ENCODE measurements at regions not wholly inside any gene's neighbourhood (a gene's known extent, or its start where the extent isn't known, plus 50 kb on each side); places are given as distances from the start of the nearest gene placed in this dataset.

DNA sequence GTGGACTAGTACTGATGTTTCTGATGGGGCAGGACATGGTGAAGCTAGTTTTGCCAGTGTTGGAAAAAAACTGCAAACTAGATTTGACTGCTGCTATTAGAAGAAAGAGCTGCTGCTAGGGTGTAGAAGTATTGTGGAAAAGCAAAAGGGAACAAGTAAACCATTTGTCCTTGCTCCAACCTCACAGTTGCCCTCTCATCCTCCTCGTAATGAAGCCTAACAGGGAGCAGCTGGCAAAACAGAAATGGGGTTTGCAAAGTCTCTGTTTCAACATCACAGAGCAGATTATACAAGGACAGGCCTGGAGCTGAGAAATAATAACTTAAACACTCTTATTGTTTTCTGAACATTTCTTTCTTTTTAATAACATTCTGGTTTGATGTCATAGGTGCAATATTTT is 346.2 kb downstream of the MAGEB5 start:
- Histone ChIP-seq H3K9me2 (ENCODE audit: insufficient read depth) (no peaks in the 10 kb centered on the region), H3F3A (replicated peaks; ENCODE audit: low read depth) (no peaks in the 10 kb centered on the region), H3K4me3 (no peak overlapping the region), H4K20me1 (replicated peaks; ENCODE audit: insufficient read depth) (no peaks in the 10 kb centered on the region), H3K27ac (ENCODE audit: low read depth) (no peak overlapping the region), H3K4me1 (ENCODE audit: insufficient read depth) (0 out of 2 replicates have a peak, but pooled peaks cover 3% of the 10 kb centered on the region), H3K27me3 (ENCODE audit: insufficient read depth) (no peaks in the 10 kb centered on the region), H3K79me2 (replicated peaks; ENCODE audit: insufficient read depth) (no peaks in the 10 kb centered on the region), H3K4me2 (no peak overlapping the region), H3K36me3 (ENCODE audit: insufficient read depth) (no peaks in the 10 kb centered on the region), H2AFZ (no peak overlapping the region; the same call in 1 of the 2 replicates)
- Mint-ChIP-seq H3K27ac (no peak overlapping the region), H3K4me3 (no peak overlapping the region), H3K4me1 (no peaks in the 10 kb centered on the region), H3K27me3 (ENCODE audit: insufficient read depth, low read depth, poor library complexity) (no peaks in the 10 kb centered on the region), H3K9me3 (no peaks in the 10 kb centered on the region), H3K36me3 (ENCODE audit: low read depth) (no peaks in the 10 kb centered on the region)
- no peak for DNase-seq (ENCODE audit: low spot score)
- TF ChIP-seq, protein P1, sequence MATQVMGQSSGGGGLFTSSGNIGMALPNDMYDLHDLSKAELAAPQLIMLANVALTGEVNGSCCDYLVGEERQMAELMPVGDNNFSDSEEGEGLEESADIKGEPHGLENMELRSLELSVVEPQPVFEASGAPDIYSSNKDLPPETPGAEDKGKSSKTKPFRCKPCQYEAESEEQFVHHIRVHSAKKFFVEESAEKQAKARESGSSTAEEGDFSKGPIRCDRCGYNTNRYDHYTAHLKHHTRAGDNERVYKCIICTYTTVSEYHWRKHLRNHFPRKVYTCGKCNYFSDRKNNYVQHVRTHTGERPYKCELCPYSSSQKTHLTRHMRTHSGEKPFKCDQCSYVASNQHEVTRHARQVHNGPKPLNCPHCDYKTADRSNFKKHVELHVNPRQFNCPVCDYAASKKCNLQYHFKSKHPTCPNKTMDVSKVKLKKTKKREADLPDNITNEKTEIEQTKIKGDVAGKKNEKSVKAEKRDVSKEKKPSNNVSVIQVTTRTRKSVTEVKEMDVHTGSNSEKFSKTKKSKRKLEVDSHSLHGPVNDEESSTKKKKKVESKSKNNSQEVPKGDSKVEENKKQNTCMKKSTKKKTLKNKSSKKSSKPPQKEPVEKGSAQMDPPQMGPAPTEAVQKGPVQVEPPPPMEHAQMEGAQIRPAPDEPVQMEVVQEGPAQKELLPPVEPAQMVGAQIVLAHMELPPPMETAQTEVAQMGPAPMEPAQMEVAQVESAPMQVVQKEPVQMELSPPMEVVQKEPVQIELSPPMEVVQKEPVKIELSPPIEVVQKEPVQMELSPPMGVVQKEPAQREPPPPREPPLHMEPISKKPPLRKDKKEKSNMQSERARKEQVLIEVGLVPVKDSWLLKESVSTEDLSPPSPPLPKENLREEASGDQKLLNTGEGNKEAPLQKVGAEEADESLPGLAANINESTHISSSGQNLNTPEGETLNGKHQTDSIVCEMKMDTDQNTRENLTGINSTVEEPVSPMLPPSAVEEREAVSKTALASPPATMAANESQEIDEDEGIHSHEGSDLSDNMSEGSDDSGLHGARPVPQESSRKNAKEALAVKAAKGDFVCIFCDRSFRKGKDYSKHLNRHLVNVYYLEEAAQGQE (IDR thresholded peaks at IDR 0.05; ENCODE audit: unreplicated experiment): no peak
- ATAC-seq: no peak

DNA sequence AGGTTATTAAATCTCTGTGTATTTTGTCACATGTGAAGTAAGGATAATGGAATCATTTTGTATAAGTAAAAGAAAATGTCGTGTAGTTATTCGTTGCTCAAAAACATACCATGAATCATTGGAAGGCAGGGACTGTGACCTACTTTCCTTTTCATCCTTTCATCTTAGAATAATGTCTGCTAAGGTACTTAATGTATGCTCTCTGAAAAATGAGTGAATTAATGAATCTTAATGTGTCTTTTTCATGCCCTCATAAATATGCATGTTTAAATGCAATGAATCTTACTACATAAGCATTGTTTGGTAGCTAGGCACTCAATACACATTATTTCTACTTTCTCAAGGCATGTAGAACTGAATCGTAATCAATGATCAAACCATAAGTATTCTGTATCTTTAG is 343.9 kb downstream of the MAGEB5 start:
- H3F3A ChIP-seq (replicated peaks; ENCODE audit: low read depth): no peaks in the 10 kb centered on the region
- no peaks in the 10 kb centered on the region for H3K79me2 ChIP-seq (replicated peaks; ENCODE audit: insufficient read depth)
- no peak for TF ChIP-seq CREB1 (CRISPR knock-in tag; IDR thresholded peaks at IDR 0.05; ENCODE audit: low read depth)
- TF ChIP-seq JUNB (IDR thresholded peaks at IDR 0.05; ENCODE audit: unreplicated experiment): no peak
- no peak for TF ChIP-seq STAT1 (IDR thresholded peaks at IDR 0.05; ENCODE audit: unreplicated experiment)
- TF ChIP-seq ZNF331 (CRISPR knock-in tag; IDR thresholded peaks at IDR 0.05; ENCODE audit: low read depth): no peak
- TF ChIP-seq, protein P2, sequence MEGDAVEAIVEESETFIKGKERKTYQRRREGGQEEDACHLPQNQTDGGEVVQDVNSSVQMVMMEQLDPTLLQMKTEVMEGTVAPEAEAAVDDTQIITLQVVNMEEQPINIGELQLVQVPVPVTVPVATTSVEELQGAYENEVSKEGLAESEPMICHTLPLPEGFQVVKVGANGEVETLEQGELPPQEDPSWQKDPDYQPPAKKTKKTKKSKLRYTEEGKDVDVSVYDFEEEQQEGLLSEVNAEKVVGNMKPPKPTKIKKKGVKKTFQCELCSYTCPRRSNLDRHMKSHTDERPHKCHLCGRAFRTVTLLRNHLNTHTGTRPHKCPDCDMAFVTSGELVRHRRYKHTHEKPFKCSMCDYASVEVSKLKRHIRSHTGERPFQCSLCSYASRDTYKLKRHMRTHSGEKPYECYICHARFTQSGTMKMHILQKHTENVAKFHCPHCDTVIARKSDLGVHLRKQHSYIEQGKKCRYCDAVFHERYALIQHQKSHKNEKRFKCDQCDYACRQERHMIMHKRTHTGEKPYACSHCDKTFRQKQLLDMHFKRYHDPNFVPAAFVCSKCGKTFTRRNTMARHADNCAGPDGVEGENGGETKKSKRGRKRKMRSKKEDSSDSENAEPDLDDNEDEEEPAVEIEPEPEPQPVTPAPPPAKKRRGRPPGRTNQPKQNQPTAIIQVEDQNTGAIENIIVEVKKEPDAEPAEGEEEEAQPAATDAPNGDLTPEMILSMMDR (conservative IDR thresholded peaks at IDR 0.05; ENCODE audit: low read depth in 2 of 2): no peak
- TF ChIP-seq NANOG (IDR thresholded peaks at IDR 0.05; ENCODE audit: borderline replicate concordance): no peak
- H3K4me3 ChIP-seq: no peak overlapping the region
- no peaks in the 10 kb centered on the region for H3K36me3 Mint-ChIP-seq (ENCODE audit: low read depth)
- no peaks in the 10 kb centered on the region for H3K4me1 Mint-ChIP-seq
- ATAC-seq: no peak
- H3K27ac ChIP-seq (ENCODE audit: low read depth): no peak overlapping the region
- 0 out of 2 replicates have a peak, but pooled peaks cover 3% of the 10 kb centered on the region for H3K4me1 ChIP-seq (ENCODE audit: insufficient read depth)
- H2AFZ ChIP-seq: no peak overlapping the region
- H3K27me3 ChIP-seq (ENCODE audit: insufficient read depth): no peaks in the 10 kb centered on the region
- peaks cover 1% of the 10 kb centered on the region for H3K27me3 Mint-ChIP-seq (ENCODE audit: insufficient read depth, low read depth, poor library complexity)
- H4K20me1 ChIP-seq (replicated peaks; ENCODE audit: insufficient read depth): no peaks in the 10 kb centered on the region
- no peaks in the 10 kb centered on the region for H3K9me2 ChIP-seq (ENCODE audit: insufficient read depth)
- H3K9me3 Mint-ChIP-seq: peaks cover 3% of the 10 kb centered on the region; the same call in 2 of the 3 replicates
- H3K4me2 ChIP-seq: no peak overlapping the region
- H3K27ac Mint-ChIP-seq: no peak overlapping the region
- no peaks in the 10 kb centered on the region for H3K36me3 ChIP-seq (ENCODE audit: insufficient read depth)
- no peak for DNase-seq (ENCODE audit: low spot score)
- H3K4me3 Mint-ChIP-seq: no peak overlapping the region

All from GM23338 (cell line).